Fibroblast of lung (primary cell): ENCODE measurements at regions not wholly inside any gene's neighbourhood (a gene's known extent, or its start where the extent isn't known, plus 50 kb on each side); places are given as distances from the start of the nearest gene placed in this dataset.

Experiments
- DNase-seq, 2 donors: peaks; one replicate each; pipeline versions ENCODE4 v3.0.0 to v3.0.0-alpha.2; 2010; ENCODE audit warnings: low read depth in 2 of 2
- H2AFZ ChIP-seq: 2 replicates; pipeline ENCODE4 v1.5.1; 2012; ENCODE audit warnings: low read length, control low read depth, inconsistent platforms
- H3K27ac ChIP-seq: 2 replicates; pipeline ENCODE4 v1.5.1; 2011; ENCODE audit warnings: low read length, control low read depth; ENCODE audit not compliant: insufficient read depth
- H3K27me3 ChIP-seq: 2 replicates; pipeline ENCODE4 v1.5.1; 2011; ENCODE audit warnings: mild to moderate bottlenecking, low read length; ENCODE audit not compliant: control insufficient read depth, insufficient read depth
- H3K36me3 ChIP-seq: 2 replicates; pipeline ENCODE4 v1.5.1; 2011; ENCODE audit warnings: low read length; ENCODE audit not compliant: control insufficient read depth, insufficient read depth
- H3K4me1 ChIP-seq: 2 replicates; pipeline ENCODE4 v1.5.1; 2011; ENCODE audit warnings: low read length; ENCODE audit not compliant: control insufficient read depth, insufficient read depth; ENCODE audit errors: extremely low read depth
- H3K4me2 ChIP-seq: 2 replicates; pipeline ENCODE4 v1.5.1; 2011; ENCODE audit warnings: low read length, control low read depth; ENCODE audit not compliant: insufficient read depth; ENCODE audit errors: extremely low read depth
- H3K4me3 ChIP-seq, 4 experiments: fragments of 200-600 bp in 1 of 4; sonication (generic) in 1 of 4; replicated peaks in 1 of 4; 2 replicates each; pipeline ENCODE4 v1.5.1; 2011 to 2016; ENCODE audit warnings: low read length in 4 of 4, low read depth in 3 of 4, mild to moderate bottlenecking in 3 of 4, control low read depth in 2 of 4, inconsistent platforms in 1 of 4, mixed read lengths in 1 of 4; ENCODE audit not compliant: insufficient read depth in 1 of 4; ENCODE audit errors: control extremely low read depth in 1 of 4
- H3K79me2 ChIP-seq: 2 replicates; pipeline ENCODE4 v1.5.1; 2012; ENCODE audit warnings: mild to moderate bottlenecking, low read length, inconsistent platforms; ENCODE audit not compliant: control insufficient read depth, insufficient read depth
- H3K9ac ChIP-seq: 2 replicates; pipeline ENCODE4 v1.5.1; 2011; ENCODE audit warnings: mild to moderate bottlenecking, low read length, control low read depth; ENCODE audit not compliant: insufficient read depth
- H3K9me3 ChIP-seq: 2 replicates; pipeline ENCODE4 v1.5.1; 2012; ENCODE audit warnings: low read depth, low read length; ENCODE audit not compliant: control insufficient read depth, insufficient read depth
- H4K20me1 ChIP-seq: 2 replicates; pipeline ENCODE4 v1.5.1; 2011; ENCODE audit warnings: low read length; ENCODE audit not compliant: control insufficient read depth, insufficient read depth; ENCODE audit errors: extremely low read depth
- CTCF ChIP-seq, 2 donors: IDR thresholded peaks in 1 of 2; conservative IDR thresholded peaks in 1 of 2; 1 replicate in 1 of 2; 2 replicates in 1 of 2; pipeline ENCODE4 v1.5.1; 2011 to 2012; ENCODE audit warnings: low read length in 2 of 2, control low read depth in 1 of 2, inconsistent platforms in 1 of 2, low read depth in 1 of 2, mild to moderate bottlenecking in 1 of 2
- EZH2 ChIP-seq: IDR thresholded peaks from 2 replicates; pipeline ENCODE4 v1.5.1; 2012; ENCODE audit warnings: low read length, control low read depth, mild to moderate bottlenecking; ENCODE audit errors: missing control alignments

GRCh38 chr9:81377320-81377719 is 312.0 kb downstream of the TLE1 start:
- no peak for TF ChIP-seq EZH2
- no peak for DNase-seq
- Histone ChIP-seq H4K20me1 (no peaks in the 10 kb centered on the region), H3K36me3 (no peaks in the 10 kb centered on the region), H2AFZ (no peak overlapping the region), H3K4me3 (no peak overlapping the region), H3K27me3 (no peaks in the 10 kb centered on the region), H3K4me2 (no peak overlapping the region), H3K27ac (no peak overlapping the region), H3K9me3 (no peaks in the 10 kb centered on the region), H3K9ac (no peak overlapping the region), H3K79me2 (no peaks in the 10 kb centered on the region), H3K4me1 (no peaks in the 10 kb centered on the region)

DNA sequence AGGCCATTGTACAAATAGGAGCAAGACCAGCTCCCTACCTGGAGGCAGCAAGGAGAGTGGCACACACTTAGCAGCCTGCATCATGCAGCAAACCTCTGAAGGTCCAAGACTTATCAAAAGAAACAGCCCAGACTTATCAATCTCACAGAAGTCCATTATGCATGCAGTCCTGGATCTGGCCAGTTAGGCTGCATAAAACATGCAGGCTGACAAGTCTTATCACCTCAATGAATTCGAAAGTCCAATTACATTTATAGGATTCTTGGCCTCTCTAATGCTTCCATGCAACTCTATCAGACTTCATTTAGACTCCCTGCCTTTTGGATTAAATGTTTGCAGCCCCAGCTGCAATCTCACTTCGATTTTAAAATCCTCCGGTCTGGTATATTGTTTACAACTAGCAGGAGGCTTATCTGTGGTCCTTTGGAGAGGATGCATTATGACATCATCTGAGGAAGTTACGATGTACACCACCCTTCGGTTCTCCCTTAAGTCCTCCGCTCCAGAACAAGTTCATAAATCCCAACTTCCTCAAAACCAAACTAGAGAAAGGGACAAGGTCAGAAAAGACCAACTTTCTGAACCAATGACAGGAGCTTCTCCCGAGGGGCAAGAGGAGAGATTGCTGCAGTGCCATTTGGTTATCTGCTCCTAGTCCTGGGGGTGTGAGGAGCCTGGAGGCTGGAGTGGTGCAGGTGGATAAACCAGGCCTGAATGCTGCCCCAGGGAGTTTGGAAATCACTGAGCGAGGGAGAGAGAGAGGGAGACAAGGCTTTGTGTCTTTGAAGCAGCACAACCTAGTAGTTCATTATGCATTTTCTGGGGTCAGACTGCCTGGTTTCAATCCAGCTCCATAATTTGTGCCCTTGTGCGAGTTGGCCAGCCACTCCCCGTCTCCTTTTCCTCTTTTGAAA is 313.9 kb downstream of the TLE1 start:
- Histone ChIP-seq H3K9me3 (no peaks in the 10 kb centered on the region), H3K4me2 (no peak overlapping the region), H3K4me1 (no peaks in the 10 kb centered on the region), H2AFZ (no peak overlapping the region), H3K27me3 (no peaks in the 10 kb centered on the region), H4K20me1 (no peaks in the 10 kb centered on the region), H3K27ac (no peak overlapping the region), H3K9ac (no peak overlapping the region), H3K4me3 (no peak overlapping the region), H3K79me2 (no peaks in the 10 kb centered on the region), H3K36me3 (no peaks in the 10 kb centered on the region)
- no peak for TF ChIP-seq EZH2
- no peak for TF ChIP-seq CTCF (conservative IDR thresholded peaks at IDR 0.05 in 1 of 2, IDR thresholded peaks at IDR 0.05 in 1 of 2; ENCODE audit: low read depth in 1 of 2, low read length in 2 of 2)
- no peak for DNase-seq

- TF ChIP-seq EZH2, result no peak
- TF ChIP-seq CTCF (conservative IDR thresholded peaks at IDR 0.05 in 1 of 2, IDR thresholded peaks at IDR 0.05 in 1 of 2; ENCODE audit: low read depth in 1 of 2, low read length in 2 of 2), result no peak
- H3K27ac ChIP-seq, result no peak overlapping the region
- no peak overlapping the region for H3K9ac ChIP-seq
- H3K4me3 ChIP-seq, result no peak overlapping the region
- peak in 1 of 2 donors; percentile 70 for DNase-seq
- no peak overlapping the region for H2AFZ ChIP-seq
- H3K36me3 ChIP-seq, result no peaks in the 10 kb centered on the region
- H3K27me3 ChIP-seq, result no peaks in the 10 kb centered on the region
- H3K4me2 ChIP-seq, result no peak overlapping the region
- H3K79me2 ChIP-seq, result no peaks in the 10 kb centered on the region
- no peaks in the 10 kb centered on the region for H4K20me1 ChIP-seq
- no peaks in the 10 kb centered on the region for H3K4me1 ChIP-seq
- no peaks in the 10 kb centered on the region for H3K9me3 ChIP-seq
Observed at GRCh38 chr9:81374459-81375186, 314.7 kb downstream of the TLE1 start.
